ENCODE measurements at regions not wholly inside any gene's neighbourhood (a gene's known extent, or its start where the extent isn't known, plus 50 kb on each side); places are given as distances from the start of the nearest gene placed in this dataset.

GRCh38 chr1:59058665-59059439 is 238.0 kb upstream of the FGGY start:
- Histone ChIP-seq H3K36me3 (ENCODE audit: control insufficient read depth, low read depth, low read length) (no peaks in the 10 kb centered on the region), H3K4me1 (ENCODE audit: control insufficient read depth, low read depth, low read length) (peaks cover 44% of the 10 kb centered on the region), H3K4me3 (ENCODE audit: low read length) (no peak overlapping the region), H3K27ac (ENCODE audit: low read length) (no peak overlapping the region), H3K27me3 (ENCODE audit: control insufficient read depth, insufficient read depth, low read length) (no peaks in the 10 kb centered on the region), H3K9me3 (ENCODE audit: control insufficient read depth, low read depth, low read length) (no peaks in the 10 kb centered on the region), H3K9ac (ENCODE audit: low read length) (no peak overlapping the region)

- H3K9ac ChIP-seq (ENCODE audit: low read length) = no peak overlapping the region
- H3K4me1 ChIP-seq (ENCODE audit: control insufficient read depth, low read depth, low read length) = peaks cover 57% of the 10 kb centered on the region
- no peaks in the 10 kb centered on the region for H3K36me3 ChIP-seq (ENCODE audit: control insufficient read depth, low read depth, low read length)
- H3K27ac ChIP-seq (ENCODE audit: low read length) = no peak overlapping the region
- H3K4me3 ChIP-seq (ENCODE audit: low read length) = no peak overlapping the region
- no peaks in the 10 kb centered on the region for H3K9me3 ChIP-seq (ENCODE audit: control insufficient read depth, low read depth, low read length)
- no peaks in the 10 kb centered on the region for H3K27me3 ChIP-seq (ENCODE audit: control insufficient read depth, insufficient read depth, low read length)
These were observed 235.0 kb upstream of the FGGY start for GRCh38 chr1:59061876-59062275.

- Histone ChIP-seq H3K27me3 (ENCODE audit: control insufficient read depth, insufficient read depth, low read length) (no peaks in the 10 kb centered on the region), H3K27ac (ENCODE audit: low read length) (no peak overlapping the region), H3K4me1 (ENCODE audit: control insufficient read depth, low read depth, low read length) (peaks cover 48% of the 10 kb centered on the region), H3K4me3 (ENCODE audit: low read length) (no peak overlapping the region), H3K36me3 (ENCODE audit: control insufficient read depth, low read depth, low read length) (no peaks in the 10 kb centered on the region), H3K9ac (ENCODE audit: low read length) (no peak overlapping the region), H3K9me3 (ENCODE audit: control insufficient read depth, low read depth, low read length) (no peaks in the 10 kb centered on the region)
These were observed 234.2 kb upstream of the FGGY start for GRCh38 chr1:59062743-59063142.

GRCh38 chr1:59063501-59063900 is 233.4 kb upstream of the FGGY start:
- Histone ChIP-seq H3K9ac (ENCODE audit: low read length) (no peak overlapping the region), H3K9me3 (ENCODE audit: control insufficient read depth, low read depth, low read length) (no peaks in the 10 kb centered on the region), H3K36me3 (ENCODE audit: control insufficient read depth, low read depth, low read length) (no peaks in the 10 kb centered on the region), H3K4me3 (ENCODE audit: low read length) (peak overlapping the region; percentile 37), H3K27me3 (ENCODE audit: control insufficient read depth, insufficient read depth, low read length) (no peaks in the 10 kb centered on the region), H3K27ac (ENCODE audit: low read length) (peak overlapping the region; percentile 13), H3K4me1 (ENCODE audit: control insufficient read depth, low read depth, low read length) (peaks cover 42% of the 10 kb centered on the region)

GRCh38 chr1:59064592-59064991 is 232.3 kb upstream of the FGGY start:
- Histone ChIP-seq H3K9ac (ENCODE audit: low read length) (no peak overlapping the region), H3K9me3 (ENCODE audit: control insufficient read depth, low read depth, low read length) (no peaks in the 10 kb centered on the region), H3K27me3 (ENCODE audit: control insufficient read depth, insufficient read depth, low read length) (no peaks in the 10 kb centered on the region), H3K36me3 (ENCODE audit: control insufficient read depth, low read depth, low read length) (no peaks in the 10 kb centered on the region), H3K4me3 (ENCODE audit: low read length) (no peak overlapping the region), H3K4me1 (ENCODE audit: control insufficient read depth, low read depth, low read length) (peaks cover 37% of the 10 kb centered on the region), H3K27ac (ENCODE audit: low read length) (no peak overlapping the region)

- no peaks in the 10 kb centered on the region for H3K36me3 ChIP-seq (ENCODE audit: control insufficient read depth, low read depth, low read length)
- H3K9me3 ChIP-seq (ENCODE audit: control insufficient read depth, low read depth, low read length) = no peaks in the 10 kb centered on the region
- peaks cover 45% of the 10 kb centered on the region for H3K4me1 ChIP-seq (ENCODE audit: control insufficient read depth, low read depth, low read length)
- no peak overlapping the region for H3K9ac ChIP-seq (ENCODE audit: low read length)
- no peak overlapping the region for H3K4me3 ChIP-seq (ENCODE audit: low read length)
- H3K27ac ChIP-seq (ENCODE audit: low read length) = peak overlapping the region; percentile 6
- H3K27me3 ChIP-seq (ENCODE audit: control insufficient read depth, insufficient read depth, low read length) = no peaks in the 10 kb centered on the region
These were observed 230.7 kb upstream of the FGGY start for GRCh38 chr1:59066236-59066635.

- H3K27me3 ChIP-seq (ENCODE audit: control insufficient read depth, insufficient read depth, low read length) = no peaks in the 10 kb centered on the region
- peaks cover 31% of the 10 kb centered on the region for H3K4me1 ChIP-seq (ENCODE audit: control insufficient read depth, low read depth, low read length)
- no peak overlapping the region for H3K9ac ChIP-seq (ENCODE audit: low read length)
- no peak overlapping the region for H3K27ac ChIP-seq (ENCODE audit: low read length)
- no peaks in the 10 kb centered on the region for H3K36me3 ChIP-seq (ENCODE audit: control insufficient read depth, low read depth, low read length)
- no peaks in the 10 kb centered on the region for H3K9me3 ChIP-seq (ENCODE audit: control insufficient read depth, low read depth, low read length)
- no peak overlapping the region for H3K4me3 ChIP-seq (ENCODE audit: low read length)
These were observed 226.3 kb upstream of the FGGY start for GRCh38 chr1:59070610-59071009.

GRCh38 chr1:59071289-59071688 is 225.6 kb upstream of the FGGY start:
- Histone ChIP-seq H3K9me3 (ENCODE audit: control insufficient read depth, low read depth, low read length) (no peaks in the 10 kb centered on the region), H3K36me3 (ENCODE audit: control insufficient read depth, low read depth, low read length) (no peaks in the 10 kb centered on the region), H3K27me3 (ENCODE audit: control insufficient read depth, insufficient read depth, low read length) (no peaks in the 10 kb centered on the region), H3K4me1 (ENCODE audit: control insufficient read depth, low read depth, low read length) (peaks cover 36% of the 10 kb centered on the region), H3K4me3 (ENCODE audit: low read length) (no peak overlapping the region), H3K27ac (ENCODE audit: low read length) (no peak overlapping the region), H3K9ac (ENCODE audit: low read length) (no peak overlapping the region)

- Histone ChIP-seq H3K27ac (ENCODE audit: low read length) (no peak overlapping the region), H3K27me3 (ENCODE audit: control insufficient read depth, insufficient read depth, low read length) (no peaks in the 10 kb centered on the region), H3K4me1 (ENCODE audit: control insufficient read depth, low read depth, low read length) (peaks cover 43% of the 10 kb centered on the region), H3K9ac (ENCODE audit: low read length) (no peak overlapping the region), H3K9me3 (ENCODE audit: control insufficient read depth, low read depth, low read length) (no peaks in the 10 kb centered on the region), H3K36me3 (ENCODE audit: control insufficient read depth, low read depth, low read length) (no peaks in the 10 kb centered on the region), H3K4me3 (ENCODE audit: low read length) (no peak overlapping the region)
These were observed 224.9 kb upstream of the FGGY start for GRCh38 chr1:59071876-59072582.

GRCh38 chr1:59072583-59072947 is 224.3 kb upstream of the FGGY start:
- Histone ChIP-seq H3K36me3 (ENCODE audit: control insufficient read depth, low read depth, low read length) (no peaks in the 10 kb centered on the region), H3K9me3 (ENCODE audit: control insufficient read depth, low read depth, low read length) (no peaks in the 10 kb centered on the region), H3K4me1 (ENCODE audit: control insufficient read depth, low read depth, low read length) (peaks cover 48% of the 10 kb centered on the region), H3K27me3 (ENCODE audit: control insufficient read depth, insufficient read depth, low read length) (no peaks in the 10 kb centered on the region), H3K4me3 (ENCODE audit: low read length) (no peak overlapping the region), H3K9ac (ENCODE audit: low read length) (no peak overlapping the region), H3K27ac (ENCODE audit: low read length) (no peak overlapping the region)

GRCh38 chr1:59074598-59074997 is 222.3 kb upstream of the FGGY start:
- no peak overlapping the region for H3K4me3 ChIP-seq (ENCODE audit: low read length)
- H3K4me1 ChIP-seq (ENCODE audit: control insufficient read depth, low read depth, low read length) = peaks cover 68% of the 10 kb centered on the region
- no peaks in the 10 kb centered on the region for H3K36me3 ChIP-seq (ENCODE audit: control insufficient read depth, low read depth, low read length)

GRCh38 chr1:59075021-59075420 is 221.9 kb upstream of the FGGY start:
- Histone ChIP-seq H3K27ac (ENCODE audit: low read length) (no peak overlapping the region), H3K4me3 (ENCODE audit: low read length) (no peak overlapping the region), H3K27me3 (ENCODE audit: control insufficient read depth, insufficient read depth, low read length) (no peaks in the 10 kb centered on the region), H3K9ac (ENCODE audit: low read length) (no peak overlapping the region), H3K9me3 (ENCODE audit: control insufficient read depth, low read depth, low read length) (no peaks in the 10 kb centered on the region), H3K36me3 (ENCODE audit: control insufficient read depth, low read depth, low read length) (no peaks in the 10 kb centered on the region), H3K4me1 (ENCODE audit: control insufficient read depth, low read depth, low read length) (peaks cover 69% of the 10 kb centered on the region)

More at GRCh38 chr1:59074598-59074997, 222.3 kb upstream of the FGGY start:
- no peaks in the 10 kb centered on the region for H3K27me3 ChIP-seq (ENCODE audit: control insufficient read depth, insufficient read depth, low read length)
- no peaks in the 10 kb centered on the region for H3K9me3 ChIP-seq (ENCODE audit: control insufficient read depth, low read depth, low read length)
- H3K27ac ChIP-seq (ENCODE audit: low read length) = no peak overlapping the region
- no peak overlapping the region for H3K9ac ChIP-seq (ENCODE audit: low read length)
